ENCODE measurements at regions not wholly inside any gene's neighbourhood (a gene's known extent, or its start where the extent isn't known, plus 50 kb on each side); places are given as distances from the start of the nearest gene placed in this dataset.

GRCh38 chr9:31745886-31746285, 638.6 kb upstream of the ACO1 start:
- Histone ChIP-seq H3T11ph (ENCODE audit: low read length) (no peak overlapping the region), H3K27ac (ENCODE audit: insufficient read length, low read depth, low read length) (no peak overlapping the region), H4K8ac (replicated peaks; ENCODE audit: insufficient read length, low read depth, low read length) (no peak overlapping the region), H3K4me2 (ENCODE audit: insufficient read depth, insufficient read length, low read length) (no peak overlapping the region), H2BK15ac (ENCODE audit: low read depth, low read length) (no peak overlapping the region), H3K4ac (ENCODE audit: low read depth, low read length) (no peak overlapping the region), H2BK120ac (ENCODE audit: low read depth, low read length, poor library complexity, severe bottlenecking) (no peak overlapping the region), H3K4me1 (ENCODE audit: insufficient read depth, low read length) (no peaks in the 10 kb centered on the region), H2BK5ac (ENCODE audit: insufficient read length, low read length) (no peak overlapping the region), H2AK5ac (ENCODE audit: insufficient read length, low read length) (no peak overlapping the region), H3K56ac (ENCODE audit: insufficient read length, low read depth, low read length) (no peak overlapping the region), H3K14ac (ENCODE audit: insufficient read depth, low read length) (no peak overlapping the region), H3K79me1 (ENCODE audit: insufficient read depth, low read depth, low read length, poor library complexity, severe bottlenecking) (no peaks in the 10 kb centered on the region), H3K27me3 (ENCODE audit: insufficient read depth, low read length) (no peaks in the 10 kb centered on the region), H3K9me3 (ENCODE audit: control insufficient read depth, low read depth, low read length) (no peaks in the 10 kb centered on the region), H2BK20ac (ENCODE audit: low read depth, low read length, poor library complexity, severe bottlenecking) (no peak overlapping the region), H2AFZ (ENCODE audit: low read length) (no peak overlapping the region), H3K18ac (ENCODE audit: insufficient read length, low read depth, low read length) (no peak overlapping the region), H3K79me2 (ENCODE audit: insufficient read depth, low read length) (no peaks in the 10 kb centered on the region), H4K5ac (ENCODE audit: insufficient read length, low read depth, low read length) (no peak overlapping the region), H3K23me2 (ENCODE audit: insufficient read length, low read depth, low read length, poor library complexity, severe bottlenecking) (no peaks in the 10 kb centered on the region), H4K20me1 (ENCODE audit: control insufficient read depth, insufficient read depth, insufficient read length) (no peaks in the 10 kb centered on the region), H2BK12ac (ENCODE audit: insufficient read length, low read depth, low read length) (no peak overlapping the region), H4K91ac (ENCODE audit: insufficient read length, low read depth, low read length) (no peak overlapping the region), H3K9ac (ENCODE audit: extremely low read depth, insufficient read length, low read length) (no peak overlapping the region), H3K23ac (ENCODE audit: insufficient read length, low read depth, low read length) (no peak overlapping the region)
- Mint-ChIP-seq H3K9me3 (no peaks in the 10 kb centered on the region; a peak in 1 of 5 replicates), H3K4me3 (no peak overlapping the region), H3K4me1 (no peaks in the 10 kb centered on the region), H3K36me3 (ENCODE audit: insufficient read depth in 1 of 3, low read depth in 3 of 3) (no peaks in the 10 kb centered on the region), H3K27me3 (ENCODE audit: low read depth) (no peaks in the 10 kb centered on the region), H3K27ac (no peak overlapping the region)
- no peak for DNase-seq
- TF ChIP-seq CTCF (conservative IDR thresholded peaks at IDR 0.05) = no peak

Measured in H9 (cell line).